ENCODE measurements at regions not wholly inside any gene's neighbourhood (a gene's known extent, or its start where the extent isn't known, plus 50 kb on each side); places are given as distances from the start of the nearest gene placed in this dataset.

- H3K4me1 ChIP-seq: no peaks in the 10 kb centered on the region
- H3K4me3 ChIP-seq: no peak overlapping the region
- no peaks in the 10 kb centered on the region for H3K9me3 ChIP-seq
- no peaks in the 10 kb centered on the region for H3K36me3 ChIP-seq
- TF ChIP-seq CTCF (IDR thresholded peaks at IDR 0.05): no peak
- ATAC-seq: no peak
- DNase-seq: no peak
- intact Hi-C loops (cut with DNase I): no loop called here
- no peak overlapping the region for H3K27ac ChIP-seq
- no peaks in the 10 kb centered on the region for H3K27me3 ChIP-seq
These were observed 789.2 kb upstream of the RGS18 start for GRCh38 chr1:191368891-191369654.

GRCh38 chr1:191371626-191372025 lies 786.6 kb upstream of the RGS18 start:
- no peaks in the 10 kb centered on the region for H3K9me3 ChIP-seq
- H3K4me1 ChIP-seq: no peaks in the 10 kb centered on the region
- H3K27me3 ChIP-seq: no peaks in the 10 kb centered on the region
- intact Hi-C loops (cut with DNase I): no loop called here
- no peak for TF ChIP-seq CTCF (IDR thresholded peaks at IDR 0.05)
- ATAC-seq (no peak), DNase-seq (no peak)
- no peaks in the 10 kb centered on the region for H3K36me3 ChIP-seq
- H3K4me3 ChIP-seq: no peak overlapping the region
- no peak overlapping the region for H3K27ac ChIP-seq

- no peak for TF ChIP-seq CTCF (IDR thresholded peaks at IDR 0.05)
- ATAC-seq: no peak
- no peak overlapping the region for H3K4me3 ChIP-seq
These were observed 770.0 kb upstream of the RGS18 start for GRCh38 chr1:191388283-191388682.

GRCh38 chr1:191396622-191397021 lies 761.6 kb upstream of the RGS18 start:
- no peak overlapping the region for H3K4me3 ChIP-seq
- DNase-seq: no peak
- H3K4me1 ChIP-seq: no peaks in the 10 kb centered on the region
- H3K36me3 ChIP-seq: no peaks in the 10 kb centered on the region
- no peaks in the 10 kb centered on the region for H3K27me3 ChIP-seq
- intact Hi-C loops (cut with DNase I): no loop called here
- H3K9me3 ChIP-seq: no peaks in the 10 kb centered on the region
- no peak for ATAC-seq
- H3K27ac ChIP-seq: no peak overlapping the region
- no peak for TF ChIP-seq CTCF (IDR thresholded peaks at IDR 0.05)

More at GRCh38 chr1:191388283-191388682, 770.0 kb upstream of the RGS18 start:
- no peaks in the 10 kb centered on the region for H3K4me1 ChIP-seq
- no peak for DNase-seq
- peaks cover 4% of the 10 kb centered on the region for H3K9me3 ChIP-seq
- no peaks in the 10 kb centered on the region for H3K36me3 ChIP-seq
- H3K27ac ChIP-seq: no peak overlapping the region
- H3K27me3 ChIP-seq: no peaks in the 10 kb centered on the region
- intact Hi-C loops (cut with DNase I): no loop called here

- TF ChIP-seq CTCF (IDR thresholded peaks at IDR 0.05): no peak
- ATAC-seq: no peak
- H3K36me3 ChIP-seq: no peaks in the 10 kb centered on the region
- H3K4me3 ChIP-seq: no peak overlapping the region
- H3K4me1 ChIP-seq: no peaks in the 10 kb centered on the region
- H3K27ac ChIP-seq: no peak overlapping the region
- intact Hi-C loops (cut with DNase I): no loop called here
- no peaks in the 10 kb centered on the region for H3K9me3 ChIP-seq
- no peak for DNase-seq
- H3K27me3 ChIP-seq: no peaks in the 10 kb centered on the region
These were observed 759.7 kb upstream of the RGS18 start for GRCh38 chr1:191398551-191398950.

- H3K36me3 ChIP-seq: no peaks in the 10 kb centered on the region
- ATAC-seq: no peak
- H3K27me3 ChIP-seq: no peaks in the 10 kb centered on the region
- intact Hi-C loops (cut with DNase I): no loop called here
- DNase-seq: no peak
- no peaks in the 10 kb centered on the region for H3K4me1 ChIP-seq
- TF ChIP-seq CTCF (IDR thresholded peaks at IDR 0.05): no peak
- H3K9me3 ChIP-seq: no peaks in the 10 kb centered on the region
- H3K4me3 ChIP-seq: no peak overlapping the region
- no peak overlapping the region for H3K27ac ChIP-seq
These were observed 752.8 kb upstream of the RGS18 start for GRCh38 chr1:191405417-191405816.
